ENCODE measurements at regions not wholly inside any gene's neighbourhood (a gene's known extent, or its start where the extent isn't known, plus 50 kb on each side); places are given as distances from the start of the nearest gene placed in this dataset.
A peak's percentile ranks its signal among the peaks of the same experiment; 100 is the strongest.

GRCh38 chr6:1554141-1554475, 55.6 kb upstream of the FOXC1 start:
- peak; percentile 9 for DNase-seq

- DNase-seq: peak; percentile 54
Measured at GRCh38 chr6:1554476-1555310, 55.0 kb upstream of the FOXC1 start.

GRCh38 chr6:1558388-1558787, 51.3 kb upstream of the FOXC1 start:
- no peak for DNase-seq
